Osteoblast (primary cell): ENCODE measurements at regions not wholly inside any gene's neighbourhood (a gene's known extent, or its start where the extent isn't known, plus 50 kb on each side); places are given as distances from the start of the nearest gene placed in this dataset.

Experiments used
- DNase-seq: peaks from one replicate; pipeline ENCODE4 v3.0.0; 2011; ENCODE audit warnings: low spot score, mixed read lengths; ENCODE audit not compliant: insufficient read length; ENCODE audit errors: missing footprints
- H2AFZ ChIP-seq: 2 replicates; pipeline ENCODE4 v1.6.0; 2011; ENCODE audit warnings: mild to moderate bottlenecking, low read length
- H3K27ac ChIP-seq: 2 replicates; pipeline ENCODE4 v1.5.1; 2011; ENCODE audit warnings: mild to moderate bottlenecking, low read depth, low read length, moderate library complexity
- H3K27me3 ChIP-seq: 2 replicates; pipeline ENCODE4 v1.6.0; 2012; ENCODE audit warnings: mild to moderate bottlenecking, control low read depth, inconsistent platforms, low read length, moderate library complexity; ENCODE audit not compliant: insufficient read depth
- H3K36me3 ChIP-seq: 2 replicates; pipeline ENCODE4 v1.5.1; 2011; ENCODE audit warnings: mild to moderate bottlenecking, low read length, control low read depth, moderate library complexity; ENCODE audit not compliant: insufficient read depth
- H3K4me1 ChIP-seq: 2 replicates; pipeline ENCODE4 v1.5.1; 2011; ENCODE audit warnings: mild to moderate bottlenecking, low read length, control low read depth, moderate library complexity; ENCODE audit not compliant: insufficient read depth
- H3K4me2 ChIP-seq: 2 replicates; pipeline ENCODE4 v1.6.0; 2011; ENCODE audit warnings: mild to moderate bottlenecking, low read length; ENCODE audit not compliant: insufficient read depth
- H3K4me3 ChIP-seq: fragments of 200-600 bp; sonication (generic); 3 replicates; pipeline ENCODE4 v1.5.1; 2012; ENCODE audit warnings: mild to moderate bottlenecking, low read length, inconsistent platforms; ENCODE audit not compliant: insufficient read depth
- H3K79me2 ChIP-seq: 2 replicates; pipeline ENCODE4 v1.6.0; 2012; ENCODE audit warnings: mild to moderate bottlenecking, low read length, control low read depth, inconsistent platforms; ENCODE audit not compliant: insufficient read depth
- H3K9me3 ChIP-seq: 2 replicates; pipeline ENCODE4 v1.5.1; 2011; ENCODE audit warnings: low read depth, low read length, control low read depth
- H4K20me1 ChIP-seq: 2 replicates; pipeline ENCODE4 v1.6.0; 2012; ENCODE audit warnings: mild to moderate bottlenecking, low read length, control low read depth; ENCODE audit not compliant: insufficient read depth
- CTCF ChIP-seq: IDR thresholded peaks from 2 replicates; pipeline ENCODE4 v1.5.1; 2011; ENCODE audit warnings: mild to moderate bottlenecking, low read depth, low read length, moderate library complexity; ENCODE audit errors: extremely low read depth

GRCh38 chr10:27392606-27393005, 111.5 kb upstream of the RAB18 start:
- DNase-seq, result no peak
- H3K9me3 ChIP-seq, result no peaks in the 10 kb centered on the region
- H3K4me2 ChIP-seq, result no peak overlapping the region
- H2AFZ ChIP-seq, result no peak overlapping the region
- H3K27ac ChIP-seq, result no peak overlapping the region
- H4K20me1 ChIP-seq, result no peaks in the 10 kb centered on the region
- H3K4me1 ChIP-seq, result no peaks in the 10 kb centered on the region
- no peaks in the 10 kb centered on the region for H3K27me3 ChIP-seq
- no peak for TF ChIP-seq CTCF
- no peaks in the 10 kb centered on the region for H3K36me3 ChIP-seq
- H3K4me3 ChIP-seq, result no peak overlapping the region
- no peaks in the 10 kb centered on the region for H3K79me2 ChIP-seq

DNA sequence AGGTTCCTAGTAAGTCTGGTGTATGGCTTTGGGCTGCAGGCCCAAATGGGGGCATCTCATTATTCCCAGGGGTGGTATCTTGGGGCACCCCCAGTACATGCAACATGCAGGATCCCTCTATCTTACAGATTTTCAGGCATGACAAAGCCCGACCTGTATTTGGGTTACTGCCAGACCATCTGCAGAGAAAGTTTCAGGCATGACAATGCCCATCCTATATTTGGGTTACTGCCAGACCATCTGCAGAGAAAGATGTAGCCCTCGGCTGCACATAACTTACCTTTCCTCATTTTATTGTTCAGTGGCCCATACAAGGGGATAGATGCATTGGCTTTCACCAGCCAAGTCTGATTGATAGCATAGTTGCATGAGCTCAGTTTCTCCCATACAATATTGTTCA, 112.2 kb upstream of the RAB18 start:
- Histone ChIP-seq H2AFZ (no peak overlapping the region), H4K20me1 (no peaks in the 10 kb centered on the region), H3K9me3 (no peaks in the 10 kb centered on the region), H3K36me3 (no peaks in the 10 kb centered on the region), H3K27me3 (no peaks in the 10 kb centered on the region), H3K79me2 (no peaks in the 10 kb centered on the region), H3K4me2 (no peak overlapping the region), H3K27ac (no peak overlapping the region), H3K4me3 (no peak overlapping the region), H3K4me1 (no peaks in the 10 kb centered on the region)
- no peak for TF ChIP-seq CTCF
- no peak for DNase-seq

DNA sequence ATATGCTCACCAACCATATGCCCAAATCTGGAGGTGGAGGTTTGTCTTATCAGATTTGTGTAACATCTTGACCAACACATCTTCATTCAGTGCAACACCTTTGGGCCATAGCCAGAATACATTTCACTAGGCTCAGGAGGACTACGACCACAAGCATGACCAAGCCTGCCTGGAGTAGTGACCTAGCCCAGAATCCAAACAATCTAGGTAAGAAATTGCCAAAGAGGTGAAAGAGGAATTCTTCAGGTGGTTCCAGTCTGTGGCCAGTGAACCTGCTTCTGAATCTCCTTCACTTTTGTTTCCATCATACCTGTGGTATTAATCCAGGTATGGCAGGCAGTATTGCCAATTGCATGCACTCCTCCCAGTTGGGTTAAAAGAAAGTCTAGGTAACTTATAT, 112.8 kb upstream of the RAB18 start:
- no peak for TF ChIP-seq CTCF

DNA sequence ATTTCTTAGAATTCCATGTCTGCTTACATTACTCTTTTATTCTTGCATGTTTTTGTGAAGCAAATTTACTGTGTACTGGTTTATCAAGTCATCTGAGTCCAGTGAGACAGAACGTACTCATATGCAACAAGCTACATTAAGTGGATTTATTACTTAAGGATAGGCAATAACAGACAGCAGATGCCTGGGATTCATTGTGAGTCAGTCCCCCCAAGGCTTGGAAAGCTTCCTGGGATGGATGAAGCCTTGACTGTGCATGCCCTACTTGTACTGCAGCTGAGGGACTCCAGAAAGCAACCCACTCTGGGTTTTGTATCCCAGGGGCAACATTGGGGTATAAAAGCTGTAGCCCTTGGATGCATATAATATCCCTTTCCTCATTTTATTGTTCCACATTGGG, 113.4 kb upstream of the RAB18 start:
- no peak overlapping the region for H3K4me2 ChIP-seq
- no peaks in the 10 kb centered on the region for H3K27me3 ChIP-seq
- TF ChIP-seq CTCF, result no peak
- no peaks in the 10 kb centered on the region for H3K79me2 ChIP-seq
- no peaks in the 10 kb centered on the region for H3K9me3 ChIP-seq
- no peak overlapping the region for H2AFZ ChIP-seq
- H4K20me1 ChIP-seq, result no peaks in the 10 kb centered on the region
- H3K4me3 ChIP-seq, result no peak overlapping the region
- no peak for DNase-seq
- H3K36me3 ChIP-seq, result no peaks in the 10 kb centered on the region
- H3K4me1 ChIP-seq, result no peaks in the 10 kb centered on the region
- no peak overlapping the region for H3K27ac ChIP-seq

More for the DNA sequence above, 112.8 kb upstream of the RAB18 start:
- Histone ChIP-seq H3K4me2 (no peak overlapping the region), H3K9me3 (no peaks in the 10 kb centered on the region), H4K20me1 (no peaks in the 10 kb centered on the region), H3K27me3 (no peaks in the 10 kb centered on the region), H3K36me3 (no peaks in the 10 kb centered on the region), H2AFZ (no peak overlapping the region), H3K4me3 (no peak overlapping the region), H3K79me2 (no peaks in the 10 kb centered on the region), H3K4me1 (no peaks in the 10 kb centered on the region), H3K27ac (no peak overlapping the region)
- no peak for DNase-seq
